ENCODE measurements at regions not wholly inside any gene's neighbourhood (a gene's known extent, or its start where the extent isn't known, plus 50 kb on each side); places are given as distances from the start of the nearest gene placed in this dataset.

DNA sequence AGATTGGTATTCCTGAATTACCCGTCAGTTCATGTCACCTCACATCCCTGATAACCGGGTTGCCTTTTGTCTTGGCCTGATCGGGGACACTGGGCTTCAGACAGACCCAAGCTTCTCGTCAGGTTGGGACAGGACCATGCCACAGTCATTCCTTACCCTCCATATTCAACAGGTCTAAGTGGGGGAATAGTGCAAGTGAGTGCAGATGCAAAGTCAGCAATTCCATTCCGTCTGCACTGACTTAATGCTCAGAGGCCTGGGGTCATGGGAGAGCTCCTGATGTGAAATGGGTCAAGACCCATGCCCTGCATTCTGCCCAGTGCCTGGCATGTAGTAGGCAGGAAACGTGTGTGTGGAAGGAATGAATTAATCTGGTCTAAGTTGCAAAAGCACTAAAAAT lies 95.4 kb upstream of the PITRM1 start:
- TF ChIP-seq CTCF (IDR thresholded peaks at IDR 0.05) (no peak), POLR2A (IDR thresholded peaks at IDR 0.05) (no peak)

Measured in right lobe of liver (tissue), 4 donors.